ENCODE measurements at regions not wholly inside any gene's neighbourhood (a gene's known extent, or its start where the extent isn't known, plus 50 kb on each side); places are given as distances from the start of the nearest gene placed in this dataset.

GRCh38 chr2:239735131-239735828 is 289.9 kb downstream of the NDUFA10 start:
- TF ChIP-seq CTCF (IDR thresholded peaks at IDR 0.05 in 2 of 3, conservative IDR thresholded peaks at IDR 0.05 in 1 of 3; ENCODE audit: control insufficient read depth in 2 of 3, extremely low read depth in 1 of 3, insufficient read depth in 1 of 3, low read depth in 3 of 3, low read length in 3 of 3): no peak
- TF ChIP-seq POLR2AphosphoS2 (IDR thresholded peaks at IDR 0.05; ENCODE audit: low read depth, low read length): no peak
- no peak for TF ChIP-seq CHD2 (IDR thresholded peaks at IDR 0.05; ENCODE audit: borderline replicate concordance, low read depth, low read length)
- no peak for TF ChIP-seq ATF7 (IDR thresholded peaks at IDR 0.05; ENCODE audit: low read depth)
- TF ChIP-seq YY1 (IDR thresholded peaks at IDR 0.05; ENCODE audit: low read depth, low read length): no peak
- TF ChIP-seq POLR2A (IDR thresholded peaks at IDR 0.05; ENCODE audit: low read depth, low read length): no peak
- no peak for TF ChIP-seq SIX5 (IDR thresholded peaks at IDR 0.05; ENCODE audit: low read depth, low read length, severe bottlenecking)
- no peak for TF ChIP-seq SUZ12 (IDR thresholded peaks at IDR 0.05; ENCODE audit: unreplicated experiment)
- TF ChIP-seq EZH2 (IDR thresholded peaks at IDR 0.05; ENCODE audit: borderline replicate concordance, control insufficient read depth, low read depth, low read length): no peak

Measured in GM12878 (cell line).